Endothelial cell of umbilical vein (primary cell): ENCODE measurements at regions not wholly inside any gene's neighbourhood (a gene's known extent, or its start where the extent isn't known, plus 50 kb on each side); places are given as distances from the start of the nearest gene placed in this dataset.

Source experiments
- CTCF ChIP-seq, 2 donors: IDR thresholded peaks; 1 replicate in 1 of 2; 2 replicates in 1 of 2; pipeline ENCODE4 v1.5.1; 2011; ENCODE audit warnings: low read length in 2 of 2, mild to moderate bottlenecking in 2 of 2, moderate library complexity in 2 of 2, control low read depth in 1 of 2, inconsistent platforms in 1 of 2, low read depth in 1 of 2; ENCODE audit not compliant: insufficient read depth in 1 of 2; ENCODE audit errors: extremely low read depth in 1 of 2
- EZH2 ChIP-seq: IDR thresholded peaks from 2 replicates; pipeline ENCODE4 v1.6.1; 2012; ENCODE audit warnings: borderline replicate concordance, low read depth, mild to moderate bottlenecking, moderate library complexity, low read length, inconsistent platforms; ENCODE audit not compliant: severe bottlenecking
- JUN ChIP-seq: IDR thresholded peaks from 2 replicates; pipeline ENCODE4 v1.6.1; 2011; ENCODE audit warnings: borderline replicate concordance, low read depth; ENCODE audit not compliant: insufficient read length, insufficient read depth
- POLR2A ChIP-seq: IDR thresholded peaks from 2 replicates; pipeline ENCODE4 v1.6.1; 2012; ENCODE audit warnings: low read depth, mild to moderate bottlenecking, control low read depth, low read length
- POLR2AphosphoS5 ChIP-seq: IDR thresholded peaks from 2 replicates; pipeline ENCODE4 v1.6.1; 2012; ENCODE audit warnings: low read depth, mild to moderate bottlenecking, control low read depth, low read length, moderate library complexity; ENCODE audit not compliant: insufficient read depth

DNA sequence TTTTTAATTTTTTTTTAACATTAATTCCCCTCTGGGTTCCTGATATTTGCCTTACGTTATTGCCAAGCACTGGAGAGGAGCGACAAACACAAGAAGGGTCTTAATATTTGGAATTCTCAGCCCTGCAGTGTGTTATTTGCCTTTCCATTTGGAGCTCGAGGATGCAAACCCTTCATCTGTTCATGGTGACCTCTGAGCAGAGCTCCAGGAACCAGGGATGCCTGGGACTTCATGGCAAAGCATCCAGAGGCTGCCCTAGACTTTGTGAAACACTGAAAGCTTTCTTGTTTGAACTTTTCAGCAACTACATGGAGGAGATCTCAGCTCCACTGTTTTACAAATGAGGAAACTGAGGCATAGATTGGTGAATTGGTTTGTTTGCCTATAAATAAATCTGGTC, 254.2 kb downstream of the CBLN1 start:
- TF ChIP-seq POLR2AphosphoS5 (no peak), EZH2 (no peak), CTCF (IDR thresholded peaks at IDR 0.05; ENCODE audit: extremely low read depth in 1 of 2, insufficient read depth in 1 of 2, low read depth in 1 of 2, low read length in 2 of 2) (no peak), POLR2A (no peak), JUN (no peak)
